ENCODE measurements at regions not wholly inside any gene's neighbourhood (a gene's known extent, or its start where the extent isn't known, plus 50 kb on each side); places are given as distances from the start of the nearest gene placed in this dataset.
A peak's percentile ranks its signal among the peaks of the same experiment; 100 is the strongest.

DNA sequence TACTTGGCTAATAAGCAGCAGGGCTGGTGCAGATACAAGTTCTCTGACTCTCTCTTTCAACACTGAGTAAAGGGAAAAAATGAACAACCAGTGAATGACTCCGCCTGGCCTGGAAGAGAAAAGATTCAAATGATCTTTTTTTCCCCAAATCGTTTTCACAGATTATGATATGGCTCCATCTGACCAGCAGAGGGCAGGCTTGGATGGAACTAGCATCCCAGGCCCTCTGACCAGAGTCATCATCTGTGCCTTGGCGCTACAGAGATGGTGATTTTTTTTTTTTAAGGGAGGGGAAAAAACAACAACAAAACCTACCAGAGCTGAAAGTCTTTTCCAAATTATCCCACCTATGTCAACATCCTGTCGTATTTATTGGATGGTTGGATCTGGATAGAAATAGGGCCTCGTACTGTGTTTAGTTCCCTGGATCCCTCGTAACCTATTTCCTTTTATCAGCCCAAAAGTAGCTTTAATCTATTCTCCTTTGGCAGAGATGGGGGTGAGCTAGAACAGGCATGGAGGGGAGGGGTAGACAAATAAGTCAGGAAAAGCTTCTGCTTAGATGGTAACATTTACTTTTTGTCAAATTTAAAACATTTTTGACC, 69.7 kb downstream of the PRSS23 start:
- no peak overlapping the region for H3K4ac ChIP-seq (ENCODE audit: low read depth, low read length)
- H4K91ac ChIP-seq (ENCODE audit: low read depth, low read length): no peak overlapping the region
- no peaks in the 10 kb centered on the region for H3K9me3 ChIP-seq (ENCODE audit: insufficient read depth, low read depth, low read length)
- no peaks in the 10 kb centered on the region for H3K4me1 ChIP-seq (ENCODE audit: control insufficient read depth in 1 of 2, insufficient read depth in 2 of 2, low read length in 2 of 2)
- H3K36me3 ChIP-seq (ENCODE audit: control insufficient read depth in 1 of 2, insufficient read depth in 2 of 2, low read length in 2 of 2): no peaks in the 10 kb centered on the region
- H3K79me1 ChIP-seq (ENCODE audit: low read length): no peaks in the 10 kb centered on the region
- no peak overlapping the region for H2BK12ac ChIP-seq (ENCODE audit: low read length)
- H3K27ac ChIP-seq (ENCODE audit: low read depth, low read length): no peak overlapping the region
- H2AK5ac ChIP-seq (ENCODE audit: low read length): no peak overlapping the region
- H2AFZ ChIP-seq (ENCODE audit: insufficient read depth, low read length, poor library complexity): no peak overlapping the region
- no peaks in the 10 kb centered on the region for H3K79me2 ChIP-seq (ENCODE audit: control insufficient read depth, insufficient read depth, low read length, poor library complexity)
- H4K12ac ChIP-seq (ENCODE audit: low read depth, low read length): no peak overlapping the region
- WGBS (ENCODE audit: extremely low coverage, insufficient coverage, insufficient read length): no CpG with 5 or more reads among the region's 6 CpGs
- no peak overlapping the region for H3K4me3 ChIP-seq (ENCODE audit: low read depth, low read length)
- H2BK5ac ChIP-seq (ENCODE audit: low read depth, low read length, poor library complexity): no peak overlapping the region
- no peak overlapping the region for H2BK120ac ChIP-seq (ENCODE audit: insufficient read depth, low read length, poor library complexity)
- no peak overlapping the region for H3K4me2 ChIP-seq (ENCODE audit: low read length)
- no peak overlapping the region for H3K18ac ChIP-seq (ENCODE audit: low read length)
- H3K23ac ChIP-seq (ENCODE audit: low read length): no peak overlapping the region
- DNase-seq: peak in 1 of 2 donors; percentile 76
- no peak overlapping the region for H3K9ac ChIP-seq (ENCODE audit: low read length)
- no peak overlapping the region for H4K8ac ChIP-seq (ENCODE audit: low read depth, low read length)
- H3K27me3 ChIP-seq (ENCODE audit: insufficient read depth, low read length): no peaks in the 10 kb centered on the region
- H3K14ac ChIP-seq (ENCODE audit: low read length): no peak overlapping the region

DNA sequence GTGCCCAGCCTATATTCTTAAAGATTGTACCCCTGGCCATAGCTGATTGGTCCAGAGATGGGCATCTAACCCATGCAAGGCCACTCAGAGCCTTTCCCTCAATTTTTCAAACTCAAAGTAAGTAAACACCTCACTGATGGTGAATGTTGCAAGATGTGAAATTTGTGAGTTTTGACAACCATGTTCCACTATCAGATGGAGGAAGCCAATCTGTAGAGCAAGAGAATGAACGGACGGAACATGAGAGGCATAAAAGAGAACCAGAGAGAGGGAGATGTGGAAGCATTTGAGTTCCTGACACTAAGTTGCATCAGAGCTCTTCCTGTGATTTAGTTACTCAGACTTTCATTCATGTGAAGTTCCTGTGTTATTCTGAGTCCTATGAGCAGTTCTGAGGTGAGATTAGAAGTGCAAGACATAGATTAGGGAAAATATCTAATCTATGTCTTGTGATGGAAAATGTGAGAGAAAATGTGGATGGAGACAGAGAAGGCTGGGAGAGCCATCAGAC, 73.3 kb downstream of the PRSS23 start:
- DNase-seq: no peak
- H3K18ac ChIP-seq (ENCODE audit: low read length): no peak overlapping the region
- no peak overlapping the region for H3K9ac ChIP-seq (ENCODE audit: low read length)
- WGBS (ENCODE audit: extremely low coverage, insufficient coverage, insufficient read length): no CpG with 5 or more reads among the region's 2 CpGs
- no peak overlapping the region for H2AK5ac ChIP-seq (ENCODE audit: low read length)
- no peaks in the 10 kb centered on the region for H3K79me1 ChIP-seq (ENCODE audit: low read length)
- no peak overlapping the region for H2BK5ac ChIP-seq (ENCODE audit: low read depth, low read length, poor library complexity)
- H3K4me1 ChIP-seq (ENCODE audit: control insufficient read depth in 1 of 2, insufficient read depth in 2 of 2, low read length in 2 of 2): peaks cover 0 to 4% of the 10 kb centered on the region in 2 experiments
- H2BK120ac ChIP-seq (ENCODE audit: insufficient read depth, low read length, poor library complexity): no peak overlapping the region
- H3K4me2 ChIP-seq (ENCODE audit: low read length): no peak overlapping the region
- no peak overlapping the region for H3K27ac ChIP-seq (ENCODE audit: low read depth, low read length)
- no peak overlapping the region for H3K4ac ChIP-seq (ENCODE audit: low read depth, low read length)
- no peak overlapping the region for H4K91ac ChIP-seq (ENCODE audit: low read depth, low read length)
- H3K23ac ChIP-seq (ENCODE audit: low read length): no peak overlapping the region
- no peaks in the 10 kb centered on the region for H3K79me2 ChIP-seq (ENCODE audit: control insufficient read depth, insufficient read depth, low read length, poor library complexity)
- no peaks in the 10 kb centered on the region for H3K27me3 ChIP-seq (ENCODE audit: insufficient read depth, low read length)
- H4K12ac ChIP-seq (ENCODE audit: low read depth, low read length): no peak overlapping the region
- H3K14ac ChIP-seq (ENCODE audit: low read length): no peak overlapping the region
- no peak overlapping the region for H2AFZ ChIP-seq (ENCODE audit: insufficient read depth, low read length, poor library complexity)
- no peak overlapping the region for H4K8ac ChIP-seq (ENCODE audit: low read depth, low read length)
- no peak overlapping the region for H2BK12ac ChIP-seq (ENCODE audit: low read length)
- H3K36me3 ChIP-seq (ENCODE audit: control insufficient read depth in 1 of 2, insufficient read depth in 2 of 2, low read length in 2 of 2): no peaks in the 10 kb centered on the region
- peaks cover 2% of the 10 kb centered on the region for H3K9me3 ChIP-seq (ENCODE audit: insufficient read depth, low read depth, low read length)
- H3K4me3 ChIP-seq (ENCODE audit: low read depth, low read length): no peak overlapping the region

DNA sequence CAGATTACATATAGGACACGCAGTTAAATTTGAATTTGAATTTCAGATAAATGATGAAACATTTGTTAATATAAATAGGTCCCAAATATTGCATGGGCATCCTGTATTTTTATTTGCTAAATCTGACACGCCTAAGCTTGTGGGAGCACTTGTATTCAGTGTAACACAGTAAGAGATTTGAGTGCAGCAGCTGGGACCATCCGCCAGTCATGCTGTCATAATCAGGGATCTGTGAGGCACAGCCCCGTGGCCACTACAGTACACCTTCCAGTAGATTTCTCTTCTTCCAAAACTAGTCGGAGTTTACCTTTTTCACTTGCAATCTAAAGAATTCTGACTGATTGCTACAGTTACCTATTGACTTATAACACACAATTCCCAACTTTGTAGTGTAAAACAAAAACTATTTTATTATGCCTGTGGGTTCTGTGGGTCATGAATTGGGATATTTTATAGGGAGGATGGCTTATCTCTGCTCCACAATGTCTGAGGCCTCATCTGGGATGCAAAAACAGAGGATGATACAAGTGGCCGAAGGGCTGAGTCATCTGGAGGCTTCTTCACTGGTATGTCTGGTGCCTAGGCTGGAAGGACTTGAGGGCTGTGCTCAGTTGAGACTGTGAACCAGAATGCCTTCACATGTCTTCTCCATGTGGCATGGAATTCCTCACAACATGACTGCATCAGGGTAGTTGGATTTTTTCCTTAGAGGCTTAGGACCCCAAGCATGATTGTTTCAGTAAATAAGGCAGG, 74.1 kb downstream of the PRSS23 start:
- H3K79me1 ChIP-seq (ENCODE audit: low read length): no peaks in the 10 kb centered on the region
- no peak overlapping the region for H4K12ac ChIP-seq (ENCODE audit: low read depth, low read length)
- no peaks in the 10 kb centered on the region for H3K27me3 ChIP-seq (ENCODE audit: insufficient read depth, low read length)
- no peaks in the 10 kb centered on the region for H3K79me2 ChIP-seq (ENCODE audit: control insufficient read depth, insufficient read depth, low read length, poor library complexity)
- no peak overlapping the region for H2AFZ ChIP-seq (ENCODE audit: insufficient read depth, low read length, poor library complexity)
- no peak overlapping the region for H4K8ac ChIP-seq (ENCODE audit: low read depth, low read length)
- H2BK5ac ChIP-seq (ENCODE audit: low read depth, low read length, poor library complexity): no peak overlapping the region
- no peak overlapping the region for H3K4me2 ChIP-seq (ENCODE audit: low read length)
- peaks cover 0 to 4% of the 10 kb centered on the region in 2 experiments for H3K4me1 ChIP-seq (ENCODE audit: control insufficient read depth in 1 of 2, insufficient read depth in 2 of 2, low read length in 2 of 2)
- no CpG with 5 or more reads among the region's 6 CpGs for WGBS (ENCODE audit: extremely low coverage, insufficient coverage, insufficient read length)
- H3K27ac ChIP-seq (ENCODE audit: low read depth, low read length): no peak overlapping the region
- no peak overlapping the region for H2AK5ac ChIP-seq (ENCODE audit: low read length)
- H3K36me3 ChIP-seq (ENCODE audit: control insufficient read depth in 1 of 2, insufficient read depth in 2 of 2, low read length in 2 of 2): no peaks in the 10 kb centered on the region
- H3K18ac ChIP-seq (ENCODE audit: low read length): no peak overlapping the region
- H3K9ac ChIP-seq (ENCODE audit: low read length): no peak overlapping the region
- no peak overlapping the region for H3K14ac ChIP-seq (ENCODE audit: low read length)
- H4K91ac ChIP-seq (ENCODE audit: low read depth, low read length): no peak overlapping the region
- peak; percentile 33 to 44 for DNase-seq
- no peak overlapping the region for H3K23ac ChIP-seq (ENCODE audit: low read length)
- H3K4ac ChIP-seq (ENCODE audit: low read depth, low read length): no peak overlapping the region
- H3K9me3 ChIP-seq (ENCODE audit: insufficient read depth, low read depth, low read length): peaks cover 4% of the 10 kb centered on the region
- no peak overlapping the region for H3K4me3 ChIP-seq (ENCODE audit: low read depth, low read length)
- no peak overlapping the region for H2BK120ac ChIP-seq (ENCODE audit: insufficient read depth, low read length, poor library complexity)
- H2BK12ac ChIP-seq (ENCODE audit: low read length): no peak overlapping the region

DNA sequence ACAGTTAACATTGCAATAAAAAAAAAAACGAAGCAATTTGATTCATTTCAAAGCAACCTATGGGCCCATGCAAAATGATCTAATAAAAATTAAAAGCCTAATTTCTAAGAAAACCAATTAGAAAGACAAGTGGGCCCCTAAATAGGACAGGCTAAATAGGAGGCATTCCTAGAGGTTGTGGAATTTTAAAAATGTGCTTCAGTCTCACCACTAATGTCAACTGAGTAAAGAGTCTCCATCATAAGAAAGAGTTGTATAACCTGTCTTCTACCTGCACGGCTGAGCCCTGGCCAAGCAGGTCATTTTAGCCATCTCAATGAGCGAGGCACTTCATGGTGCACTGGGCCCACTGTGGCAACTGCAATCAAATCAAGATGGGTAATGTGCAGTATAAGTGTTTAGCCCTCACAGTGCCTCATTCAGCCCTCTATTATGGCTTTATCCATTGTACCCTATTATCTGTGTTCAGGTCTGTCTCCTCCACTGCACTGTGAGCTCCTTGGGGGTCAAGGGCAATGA, 76.4 kb downstream of the PRSS23 start:
- Histone ChIP-seq H3K79me2 (ENCODE audit: control insufficient read depth, insufficient read depth, low read length, poor library complexity) (no peaks in the 10 kb centered on the region), H3K27me3 (ENCODE audit: insufficient read depth, low read length) (no peaks in the 10 kb centered on the region), H4K12ac (ENCODE audit: low read depth, low read length) (no peak overlapping the region), H3K4me2 (ENCODE audit: low read length) (peak overlapping the region; percentile 23), H2AFZ (ENCODE audit: insufficient read depth, low read length, poor library complexity) (no peak overlapping the region), H3K4me1 (ENCODE audit: control insufficient read depth in 1 of 2, insufficient read depth in 2 of 2, low read length in 2 of 2) (peaks cover 0 to 4% of the 10 kb centered on the region in 2 experiments), H3K27ac (ENCODE audit: low read depth, low read length) (no peak overlapping the region), H3K36me3 (ENCODE audit: control insufficient read depth in 1 of 2, insufficient read depth in 2 of 2, low read length in 2 of 2) (no peaks in the 10 kb centered on the region), H4K8ac (ENCODE audit: low read depth, low read length) (no peak overlapping the region), H2BK120ac (ENCODE audit: insufficient read depth, low read length, poor library complexity) (no peak overlapping the region), H3K9me3 (ENCODE audit: insufficient read depth, low read depth, low read length) (peaks cover 4% of the 10 kb centered on the region), H3K4ac (ENCODE audit: low read depth, low read length) (no peak overlapping the region), H3K79me1 (ENCODE audit: low read length) (no peaks in the 10 kb centered on the region), H3K23ac (ENCODE audit: low read length) (no peak overlapping the region), H2BK12ac (ENCODE audit: low read length) (no peak overlapping the region), H2AK5ac (ENCODE audit: low read length) (no peak overlapping the region), H3K9ac (ENCODE audit: low read length) (no peak overlapping the region), H3K14ac (ENCODE audit: low read length) (no peak overlapping the region), H3K4me3 (ENCODE audit: low read depth, low read length) (no peak overlapping the region), H4K91ac (ENCODE audit: low read depth, low read length) (no peak overlapping the region), H2BK5ac (ENCODE audit: low read depth, low read length, poor library complexity) (no peak overlapping the region), H3K18ac (ENCODE audit: low read length) (no peak overlapping the region)
- peak in 1 of 2 donors; percentile 8 for DNase-seq
- no CpG with 5 or more reads among the region's 3 CpGs for WGBS (ENCODE audit: extremely low coverage, insufficient coverage, insufficient read length)
